ENCODE measurements at regions not wholly inside any gene's neighbourhood (a gene's known extent, or its start where the extent isn't known, plus 50 kb on each side); places are given as distances from the start of the nearest gene placed in this dataset.

DNA sequence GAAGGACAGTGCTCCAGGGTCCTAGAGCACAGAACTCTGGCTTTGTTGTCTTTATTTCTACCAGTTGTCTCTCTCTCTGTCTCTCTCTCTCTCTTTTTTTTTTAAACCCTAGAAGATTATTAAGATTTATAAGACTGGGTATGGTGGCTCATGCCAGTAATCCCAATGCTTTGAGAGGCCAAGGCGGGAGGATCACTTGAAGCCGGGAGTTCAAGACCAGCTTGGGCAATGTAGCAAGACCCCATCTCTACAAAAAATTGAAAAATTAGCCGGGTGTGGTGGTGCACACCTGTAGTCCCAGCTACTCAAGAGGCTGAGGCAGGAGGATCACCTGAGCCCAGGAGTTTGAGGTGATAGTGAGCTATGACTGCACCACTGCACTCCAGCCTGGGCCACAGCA is 65.0 kb upstream of the ABL1 start:
- H3K9me3 Mint-ChIP-seq = no peaks in the 10 kb centered on the region
- CTCF ChIA-PET = interaction anchor here (0.6 to 2.5 kb wide), 4 partner anchors 21 to 97 kb away, joined by 3 to 14 read pairs (median 4); no protein-coding TSS in a partner anchor
- H3K36me3 Mint-ChIP-seq (ENCODE audit: low read depth) = no peaks in the 10 kb centered on the region
- no peak overlapping the region for H3K4me3 Mint-ChIP-seq
- intact Hi-C loops (cut with micrococcal nuclease) = loop anchor here (2.0 to 5.0 kb wide), 2 partner anchors 63 to 171 kb away; no protein-coding TSS in a partner anchor
- no peak overlapping the region for H3K27ac Mint-ChIP-seq
- no peaks in the 10 kb centered on the region for H3K27me3 Mint-ChIP-seq (ENCODE audit: low read depth)
- DNase-seq = no peak
- H3K4me1 Mint-ChIP-seq (ENCODE audit: low read depth) = peaks cover 32% of the 10 kb centered on the region

DNA sequence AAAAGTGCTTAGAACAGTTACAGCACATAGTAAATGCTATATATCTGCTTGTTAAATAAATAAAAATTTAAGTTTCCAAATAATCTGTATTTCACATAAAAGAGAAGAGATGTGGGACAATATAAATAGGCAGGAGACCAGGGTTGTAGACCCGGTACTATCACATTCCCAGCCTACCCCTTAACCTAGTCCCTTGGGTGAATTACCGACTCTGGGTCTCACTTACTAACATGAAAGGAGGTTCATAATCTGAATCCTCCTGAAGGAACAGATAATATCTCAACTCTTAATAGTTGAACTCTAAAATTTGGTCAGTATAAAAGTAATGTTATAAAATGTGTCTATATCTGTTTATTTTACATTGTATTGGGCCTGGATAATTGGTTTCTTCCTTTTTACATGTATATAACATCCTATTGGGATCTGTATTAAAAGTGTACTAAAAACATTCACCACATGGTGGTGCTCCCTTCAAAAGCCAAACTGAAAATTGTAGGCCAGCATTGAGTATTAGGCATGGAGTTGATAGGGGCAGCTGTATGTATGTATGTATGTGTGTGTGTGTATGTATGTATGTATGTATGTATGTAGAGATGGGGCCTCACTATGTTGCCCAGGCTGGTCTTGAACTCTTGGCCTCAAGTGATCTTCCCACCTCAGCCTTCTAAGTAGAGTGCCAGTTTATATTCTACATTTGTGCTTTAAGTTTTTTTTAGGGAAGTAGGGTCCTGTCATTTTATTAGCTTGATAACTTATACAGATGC is 64.2 kb upstream of the ABL1 start:
- peaks cover 4% of the 10 kb centered on the region for H3K9me3 Mint-ChIP-seq
- no peaks in the 10 kb centered on the region for H3K27me3 Mint-ChIP-seq (ENCODE audit: low read depth)
- H3K4me3 Mint-ChIP-seq = no peak overlapping the region
- H3K27ac Mint-ChIP-seq = no peak overlapping the region
- no peaks in the 10 kb centered on the region for H3K36me3 Mint-ChIP-seq (ENCODE audit: low read depth)
- intact Hi-C loops (cut with micrococcal nuclease) = loop anchor here (1.0 to 5.0 kb wide), 4 partner anchors 64 to 275 kb away; no protein-coding TSS in a partner anchor
- peak; percentile 23 for DNase-seq
- CTCF ChIA-PET = interaction anchor here (0.5 to 2.5 kb wide), 12 partner anchors 8 to 533 kb away, joined by 3 to 14 read pairs (median 3); partner anchors contain the start of gene EXOSC2
- peaks cover 26% of the 10 kb centered on the region for H3K4me1 Mint-ChIP-seq (ENCODE audit: low read depth)

DNA sequence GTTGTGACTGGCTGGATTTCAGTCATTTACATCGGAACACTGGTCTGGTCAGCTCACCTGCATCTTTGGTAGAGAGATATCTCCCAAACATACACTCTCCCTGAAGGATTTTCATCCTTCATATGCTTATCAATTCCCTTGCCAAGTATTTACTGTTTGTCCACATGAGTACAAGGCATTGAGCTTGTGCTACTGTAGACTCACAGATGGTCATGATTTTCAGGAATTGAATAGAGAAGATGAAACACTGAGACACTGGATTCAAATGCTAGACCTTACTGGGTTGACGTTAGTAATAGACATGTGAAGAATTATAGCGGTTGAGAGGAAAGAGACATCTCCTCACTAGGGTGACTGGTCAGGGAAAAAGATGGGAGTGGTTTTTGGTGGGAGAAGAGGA is 62.9 kb upstream of the ABL1 start:
- peaks cover 15% of the 10 kb centered on the region for H3K4me1 Mint-ChIP-seq (ENCODE audit: low read depth)
- no peak for DNase-seq
- H3K9me3 Mint-ChIP-seq = peaks cover 4% of the 10 kb centered on the region
- intact Hi-C loops (cut with micrococcal nuclease) = loop anchor here (5.0 kb wide), 1 partner anchor 65 kb away; no protein-coding TSS in a partner anchor
- no peak overlapping the region for H3K27ac Mint-ChIP-seq
- CTCF ChIA-PET = interaction anchor here (0.6 to 2.5 kb wide), 7 partner anchors 36 to 274 kb away, joined by 3 to 14 read pairs (median 5); partner anchors contain the start of gene EXOSC2
- H3K27me3 Mint-ChIP-seq (ENCODE audit: low read depth) = no peaks in the 10 kb centered on the region
- H3K36me3 Mint-ChIP-seq (ENCODE audit: low read depth) = no peaks in the 10 kb centered on the region
- no peak overlapping the region for H3K4me3 Mint-ChIP-seq

DNA sequence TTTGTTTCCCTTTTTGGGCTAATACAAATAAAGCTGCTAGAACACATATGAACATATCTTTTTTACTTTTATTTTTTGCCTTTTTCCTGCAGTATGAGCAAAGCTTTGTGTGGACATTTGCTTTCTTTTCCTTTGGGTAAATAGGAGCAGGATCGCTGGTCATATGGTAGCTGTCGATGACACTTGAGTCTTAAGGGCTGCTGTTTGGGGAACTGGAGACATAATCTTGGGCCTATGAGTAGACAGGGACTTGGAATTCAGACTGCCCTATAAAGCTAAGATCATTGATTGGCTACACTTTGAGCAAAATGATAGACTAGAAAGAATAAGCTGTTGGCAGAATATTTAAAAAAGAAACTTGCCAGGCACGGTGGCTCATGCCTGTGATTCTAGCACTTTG is 60.9 kb upstream of the ABL1 start:
- no peaks in the 10 kb centered on the region for H3K27me3 Mint-ChIP-seq (ENCODE audit: low read depth)
- H3K4me1 Mint-ChIP-seq (ENCODE audit: low read depth) = peaks cover 20% of the 10 kb centered on the region
- intact Hi-C loops (cut with micrococcal nuclease) = loop anchor here (5.0 kb wide), 1 partner anchor 67 kb away; no protein-coding TSS in a partner anchor
- CTCF ChIA-PET = interaction anchor here (1.6 kb wide), 1 partner anchor 92 kb away, joined by 4 read pairs; no protein-coding TSS in a partner anchor
- H3K27ac Mint-ChIP-seq = no peak overlapping the region
- H3K4me3 Mint-ChIP-seq = no peak overlapping the region
- peaks cover 8% of the 10 kb centered on the region for H3K9me3 Mint-ChIP-seq
- H3K36me3 Mint-ChIP-seq (ENCODE audit: low read depth) = no peaks in the 10 kb centered on the region
- no peak for DNase-seq

DNA sequence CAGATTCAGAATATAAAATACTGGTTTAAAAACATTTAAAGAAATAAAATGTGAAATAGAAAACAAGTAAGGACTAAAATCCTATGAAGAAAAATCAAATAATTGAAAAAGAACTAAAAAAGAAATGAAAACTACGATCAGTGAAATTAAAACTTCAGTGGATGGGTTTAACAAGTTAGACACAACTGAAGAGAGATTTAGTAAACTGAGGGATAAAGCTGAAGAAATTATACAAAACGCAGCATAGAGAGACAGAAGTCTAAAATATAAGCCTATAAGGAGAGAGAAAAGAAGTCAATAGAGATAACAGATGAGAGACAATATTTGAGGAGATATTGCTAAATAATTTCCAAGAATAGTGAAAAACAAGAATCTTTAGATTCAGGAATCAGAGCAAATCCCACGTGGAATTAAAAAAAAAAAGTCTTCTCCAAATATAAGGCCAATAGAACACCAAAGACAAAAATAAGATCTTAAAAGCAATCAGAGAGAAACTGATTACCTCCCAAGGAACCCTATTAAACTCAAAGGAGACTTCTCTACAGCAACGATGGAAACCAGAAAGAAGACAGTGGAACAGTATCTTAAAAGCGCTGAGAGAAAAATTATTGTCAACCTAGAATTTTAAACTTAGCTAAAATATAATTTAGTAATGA is 59.6 kb upstream of the ABL1 start:
- peaks cover 8% of the 10 kb centered on the region for H3K9me3 Mint-ChIP-seq
- CTCF ChIA-PET = interaction anchor here (0.6 to 1.6 kb wide), 3 partner anchors 11 to 91 kb away, joined by 4 read pairs; no protein-coding TSS in a partner anchor
- DNase-seq = no peak
- no peaks in the 10 kb centered on the region for H3K36me3 Mint-ChIP-seq (ENCODE audit: low read depth)
- H3K4me3 Mint-ChIP-seq = no peak overlapping the region
- peaks cover 20% of the 10 kb centered on the region for H3K4me1 Mint-ChIP-seq (ENCODE audit: low read depth)
- no peak overlapping the region for H3K27ac Mint-ChIP-seq
- intact Hi-C loops (cut with micrococcal nuclease) = no loop called here
- H3K27me3 Mint-ChIP-seq (ENCODE audit: low read depth) = no peaks in the 10 kb centered on the region

DNA sequence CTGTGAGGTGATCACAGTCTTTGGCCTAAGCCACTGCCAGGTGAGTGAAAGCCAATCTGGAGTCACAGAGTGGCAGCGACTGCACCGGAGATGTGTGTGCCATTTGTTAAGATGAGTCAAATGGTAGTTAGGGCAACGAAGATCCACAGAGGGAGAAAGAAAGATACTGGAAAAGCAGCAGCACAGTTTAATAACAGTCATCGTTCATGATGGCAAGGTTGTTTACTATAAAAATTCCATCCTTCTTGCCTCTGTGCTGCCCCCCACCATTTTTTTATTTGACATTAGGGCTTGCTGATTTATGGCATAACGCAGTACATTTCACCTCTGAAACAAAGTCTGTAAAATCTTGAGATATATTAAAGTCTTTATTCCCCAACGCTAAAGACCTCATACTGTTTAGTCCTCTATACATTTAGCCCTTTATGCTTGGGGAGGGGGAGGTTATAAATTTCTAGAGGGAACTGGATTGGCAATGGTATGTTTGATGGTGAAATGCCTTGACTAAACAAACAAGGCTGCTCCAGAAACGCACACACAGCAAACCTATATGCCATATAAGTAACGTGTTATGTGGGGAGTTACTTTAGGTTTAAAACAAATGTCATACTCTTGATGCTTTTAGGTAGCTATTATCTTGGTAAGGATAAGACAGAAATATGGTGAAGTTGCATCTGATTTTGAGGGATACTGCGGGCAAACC is 55.8 kb upstream of the ABL1 start:
- no peaks in the 10 kb centered on the region for H3K36me3 Mint-ChIP-seq (ENCODE audit: low read depth)
- peaks cover 8% of the 10 kb centered on the region for H3K9me3 Mint-ChIP-seq
- no peaks in the 10 kb centered on the region for H3K27me3 Mint-ChIP-seq (ENCODE audit: low read depth)
- no peak for DNase-seq
- no peak overlapping the region for H3K4me3 Mint-ChIP-seq
- CTCF ChIA-PET = interaction anchor here (1.0 kb wide), 1 partner anchor 8 kb away, joined by 3 read pairs; no protein-coding TSS in a partner anchor
- intact Hi-C loops (cut with micrococcal nuclease) = no loop called here
- peaks cover 17% of the 10 kb centered on the region for H3K4me1 Mint-ChIP-seq (ENCODE audit: low read depth)
- no peak overlapping the region for H3K27ac Mint-ChIP-seq

DNA sequence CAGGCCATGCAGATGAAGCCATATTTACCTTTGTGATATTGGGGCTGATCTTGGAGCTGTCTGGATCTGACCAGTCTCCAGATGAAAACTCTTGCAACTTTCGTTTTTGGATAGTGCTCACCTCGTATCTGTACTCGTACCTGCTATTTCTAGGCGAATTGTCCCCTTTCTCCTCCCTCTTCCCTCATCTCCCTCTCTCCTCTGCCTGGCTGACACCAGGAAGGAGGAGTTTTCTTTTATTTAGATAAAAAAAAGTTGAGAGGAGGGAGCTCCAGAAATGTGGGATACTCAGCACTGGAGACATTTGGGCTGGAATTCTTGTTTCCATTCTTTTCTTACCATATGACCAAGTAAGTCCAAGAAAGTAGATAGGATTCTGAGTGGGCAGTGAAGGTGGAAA is 54.6 kb upstream of the ABL1 start:
- peaks cover 9% of the 10 kb centered on the region for H3K4me1 Mint-ChIP-seq (ENCODE audit: low read depth)
- no peak for DNase-seq

DNA sequence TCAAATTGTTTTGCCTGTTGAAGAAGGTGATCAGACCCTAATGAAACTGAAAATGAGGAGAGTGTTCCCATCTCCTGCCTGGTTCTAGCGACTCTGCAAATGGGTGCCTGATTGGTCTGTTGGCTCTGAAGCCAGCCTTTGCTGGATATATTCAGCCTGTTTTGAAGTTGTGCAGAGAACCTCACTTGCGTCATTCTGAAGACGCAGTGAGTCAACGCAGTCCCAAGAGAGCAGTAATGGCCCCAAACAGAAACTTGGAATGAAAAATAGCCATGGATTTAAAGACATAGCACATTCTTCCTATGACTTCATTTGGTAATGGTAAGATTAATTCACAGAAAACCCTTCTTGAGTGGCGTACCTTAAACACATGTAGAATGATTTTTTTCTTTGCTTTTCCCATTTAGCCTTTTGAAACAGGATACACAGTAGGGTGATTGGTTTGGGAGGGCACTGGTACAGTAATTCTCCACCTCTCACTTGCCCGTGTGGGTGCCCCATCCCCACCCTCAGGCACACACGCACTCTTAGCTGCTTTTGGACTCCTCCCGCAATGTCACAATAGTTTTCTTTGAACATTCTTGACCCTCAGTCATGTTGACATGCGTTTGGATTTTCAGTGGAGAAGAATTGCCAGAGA is 54.1 kb upstream of the ABL1 start:
- H3K36me3 Mint-ChIP-seq (ENCODE audit: low read depth) = no peaks in the 10 kb centered on the region
- H3K4me3 Mint-ChIP-seq = no peak overlapping the region
- intact Hi-C loops (cut with micrococcal nuclease) = no loop called here
- no peaks in the 10 kb centered on the region for H3K27me3 Mint-ChIP-seq (ENCODE audit: low read depth)
- peaks cover 4% of the 10 kb centered on the region for H3K9me3 Mint-ChIP-seq
- no peak for DNase-seq
- no peak overlapping the region for H3K27ac Mint-ChIP-seq
- H3K4me1 Mint-ChIP-seq (ENCODE audit: low read depth) = peaks cover 7% of the 10 kb centered on the region
- CTCF ChIA-PET = interaction anchor here (0.9 kb wide), 1 partner anchor 83 kb away, joined by 3 read pairs; no protein-coding TSS in a partner anchor

More for the DNA sequence above, 54.6 kb upstream of the ABL1 start:
- Mint-ChIP-seq H3K27ac (no peak overlapping the region), H3K4me3 (no peak overlapping the region), H3K9me3 (peaks cover 7% of the 10 kb centered on the region), H3K27me3 (ENCODE audit: low read depth) (no peaks in the 10 kb centered on the region), H3K36me3 (ENCODE audit: low read depth) (no peaks in the 10 kb centered on the region)
- CTCF ChIA-PET = interaction anchor here (0.9 to 1.0 kb wide), 2 partner anchors 9 to 83 kb away, joined by 3 read pairs; no protein-coding TSS in a partner anchor
- intact Hi-C loops (cut with micrococcal nuclease) = no loop called here

DNA sequence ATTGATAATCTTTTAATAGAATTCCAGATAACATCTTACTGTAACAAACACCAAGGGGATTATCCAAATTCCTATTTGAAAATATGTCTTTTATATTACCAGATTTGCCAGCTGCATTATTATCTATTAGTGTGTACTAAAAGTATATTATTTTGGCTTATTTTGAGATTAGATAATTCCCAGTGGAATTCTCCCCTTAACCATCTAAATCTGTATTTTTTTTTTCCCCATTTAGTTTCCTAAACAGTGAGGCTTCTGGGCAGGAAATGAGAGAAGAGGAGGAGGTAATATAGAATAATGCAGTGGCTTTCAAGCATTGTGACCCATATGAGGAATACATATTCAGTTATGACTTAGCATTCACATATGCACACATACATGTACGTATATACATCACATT is 53.5 kb upstream of the ABL1 start:
- DNase-seq = no peak
- intact Hi-C loops (cut with micrococcal nuclease) = no loop called here
- CTCF ChIA-PET = no interaction called here
- Mint-ChIP-seq H3K4me1 (ENCODE audit: low read depth) (peaks cover 7% of the 10 kb centered on the region), H3K4me3 (no peak overlapping the region), H3K36me3 (ENCODE audit: low read depth) (no peaks in the 10 kb centered on the region), H3K27me3 (ENCODE audit: low read depth) (no peaks in the 10 kb centered on the region), H3K9me3 (peaks cover 4% of the 10 kb centered on the region), H3K27ac (no peak overlapping the region)

DNA sequence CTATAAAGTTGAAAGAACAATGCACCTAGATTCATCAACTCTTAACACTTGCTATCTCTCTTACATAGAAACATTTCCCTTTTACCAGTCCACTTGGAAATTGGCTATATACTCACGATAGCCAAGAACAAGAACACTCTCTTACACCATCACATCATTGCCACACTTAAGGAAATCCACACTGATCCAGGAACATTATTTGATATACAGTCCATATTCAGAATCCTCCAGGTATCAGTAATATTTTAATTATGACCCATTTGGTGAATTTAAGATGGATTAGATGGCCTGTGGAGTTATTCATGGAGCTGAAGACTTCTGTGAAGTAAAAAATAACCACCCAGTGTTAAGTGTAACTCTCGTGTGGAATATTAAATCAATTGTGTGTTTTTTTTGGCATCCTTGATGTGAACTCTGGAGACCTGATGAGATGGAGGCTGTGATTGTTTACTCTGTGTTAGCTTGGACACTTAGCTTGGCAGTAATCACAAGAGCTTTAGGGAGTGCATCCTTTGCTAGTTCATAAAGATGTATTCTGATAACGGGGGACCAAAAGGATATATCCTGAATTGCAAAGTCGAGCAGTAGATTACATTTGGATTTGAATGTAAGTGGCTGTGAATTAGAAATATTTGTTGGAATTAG is 52.0 kb upstream of the ABL1 start:
- peaks cover 3% of the 10 kb centered on the region for H3K36me3 Mint-ChIP-seq (ENCODE audit: low read depth)
- H3K27me3 Mint-ChIP-seq (ENCODE audit: low read depth) = no peaks in the 10 kb centered on the region
- intact Hi-C loops (cut with micrococcal nuclease) = no loop called here
- no peak for DNase-seq
- H3K27ac Mint-ChIP-seq = no peak overlapping the region
- peaks cover 4% of the 10 kb centered on the region for H3K9me3 Mint-ChIP-seq
- CTCF ChIA-PET = interaction anchor here (0.6 kb wide), 1 partner anchor 569 kb away, joined by 4 read pairs; no protein-coding TSS in a partner anchor
- no peak overlapping the region for H3K4me3 Mint-ChIP-seq
- H3K4me1 Mint-ChIP-seq (ENCODE audit: low read depth) = peaks cover 5% of the 10 kb centered on the region

DNA sequence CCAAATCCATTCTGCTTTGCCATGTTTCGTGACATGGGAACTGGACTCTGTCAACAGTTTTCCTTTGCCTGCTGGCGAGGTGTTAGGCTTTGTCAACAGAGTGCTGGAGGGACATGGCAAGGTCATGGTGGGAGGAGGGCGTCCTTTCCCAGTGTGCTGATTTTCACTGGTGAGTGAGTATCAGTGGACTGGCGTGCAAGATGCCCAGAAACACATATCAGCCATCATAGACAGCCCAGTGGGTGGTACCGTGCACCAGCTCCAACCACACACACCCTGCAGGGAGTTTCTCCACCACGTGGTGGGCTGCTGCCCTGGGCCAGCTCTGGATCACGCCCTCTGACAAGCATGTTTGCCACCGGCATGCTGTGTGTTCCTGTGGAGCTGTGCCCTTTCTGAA is 50.0 kb upstream of the ABL1 start:
- intact Hi-C loops (cut with micrococcal nuclease) = no loop called here
- Mint-ChIP-seq H3K27me3 (ENCODE audit: low read depth) (no peaks in the 10 kb centered on the region), H3K4me3 (no peak overlapping the region), H3K36me3 (ENCODE audit: low read depth) (peaks cover 4% of the 10 kb centered on the region), H3K9me3 (peaks cover 18% of the 10 kb centered on the region), H3K4me1 (ENCODE audit: low read depth) (peaks cover 4% of the 10 kb centered on the region), H3K27ac (no peak overlapping the region)
- CTCF ChIA-PET = interaction anchor here (0.6 kb wide), 1 partner anchor 11 kb away, joined by 3 read pairs; no protein-coding TSS in a partner anchor
- no peak for DNase-seq
